ENCODE measurements at regions not wholly inside any gene's neighbourhood (a gene's known extent, or its start where the extent isn't known, plus 50 kb on each side); places are given as distances from the start of the nearest gene placed in this dataset.
"Not testable (repeated sequence)": the region's sequence is repeated elsewhere in the genome, so short reads cannot be mapped to it uniquely, and the experiment has no call there.

DNA sequence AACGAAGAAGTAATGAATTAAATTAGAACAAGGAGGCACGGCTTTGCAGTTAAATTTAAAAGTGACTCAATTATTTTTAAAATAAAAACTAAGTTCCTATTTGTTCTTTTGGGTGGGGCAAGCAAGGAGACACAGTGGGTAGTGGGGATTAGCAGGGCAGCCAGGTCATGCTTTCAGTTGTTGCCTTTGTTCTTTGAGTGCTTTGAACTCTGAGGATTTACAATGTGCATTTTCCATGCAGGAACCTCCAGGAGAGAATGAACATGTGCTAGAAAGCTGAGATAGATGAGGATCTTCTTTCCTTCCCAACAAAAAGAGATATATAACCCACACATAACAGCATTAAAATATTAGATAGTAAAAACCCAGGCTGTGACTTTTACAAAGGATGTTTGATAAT is 420.4 kb upstream of the CTSO start:
- ChIA-PET POLR2A (interaction anchor here (0.7 kb wide), 1 partner anchor 421 kb away, joined by 3 read pairs; no protein-coding TSS in a partner anchor), CTCF (ENCODE audit: unreplicated experiment) (no interaction called here)
- H3K9me3 ChIP-seq (ENCODE audit: low read length) = no peaks in the 10 kb centered on the region
- no TSS peak for BruUV-seq (replicated peaks)
- no peak for DNase-seq (ENCODE audit: low spot score)
- no peak overlapping the region for H3K4me2 ChIP-seq (ENCODE audit: low read length)
- H3K27ac ChIP-seq (ENCODE audit: low read depth, low read length, poor library complexity, severe bottlenecking) = no peak overlapping the region
- no peaks in the 10 kb centered on the region for H3K79me2 ChIP-seq (ENCODE audit: insufficient read depth, low read depth, low read length)
- intact Hi-C loops (cut with micrococcal nuclease; ENCODE audit: unreplicated experiment) = no loop called here
- H4K20me1 ChIP-seq (ENCODE audit: insufficient read depth, low read length) = no peaks in the 10 kb centered on the region
- TF ChIP-seq, protein P1, sequence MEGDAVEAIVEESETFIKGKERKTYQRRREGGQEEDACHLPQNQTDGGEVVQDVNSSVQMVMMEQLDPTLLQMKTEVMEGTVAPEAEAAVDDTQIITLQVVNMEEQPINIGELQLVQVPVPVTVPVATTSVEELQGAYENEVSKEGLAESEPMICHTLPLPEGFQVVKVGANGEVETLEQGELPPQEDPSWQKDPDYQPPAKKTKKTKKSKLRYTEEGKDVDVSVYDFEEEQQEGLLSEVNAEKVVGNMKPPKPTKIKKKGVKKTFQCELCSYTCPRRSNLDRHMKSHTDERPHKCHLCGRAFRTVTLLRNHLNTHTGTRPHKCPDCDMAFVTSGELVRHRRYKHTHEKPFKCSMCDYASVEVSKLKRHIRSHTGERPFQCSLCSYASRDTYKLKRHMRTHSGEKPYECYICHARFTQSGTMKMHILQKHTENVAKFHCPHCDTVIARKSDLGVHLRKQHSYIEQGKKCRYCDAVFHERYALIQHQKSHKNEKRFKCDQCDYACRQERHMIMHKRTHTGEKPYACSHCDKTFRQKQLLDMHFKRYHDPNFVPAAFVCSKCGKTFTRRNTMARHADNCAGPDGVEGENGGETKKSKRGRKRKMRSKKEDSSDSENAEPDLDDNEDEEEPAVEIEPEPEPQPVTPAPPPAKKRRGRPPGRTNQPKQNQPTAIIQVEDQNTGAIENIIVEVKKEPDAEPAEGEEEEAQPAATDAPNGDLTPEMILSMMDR (conservative IDR thresholded peaks at IDR 0.05; ENCODE audit: low read length) = no peak
- no peak for TF ChIP-seq EZH2phosphoT487 (IDR thresholded peaks at IDR 0.05; ENCODE audit: borderline replicate concordance, low read depth, low read length)
- H2AFZ ChIP-seq (ENCODE audit: low read length) = no peak overlapping the region
- H3K4me3 ChIP-seq (ENCODE audit: low read depth, low read length, poor library complexity, severe bottlenecking) = no peak overlapping the region
- no peaks in the 10 kb centered on the region for H3K4me1 ChIP-seq (ENCODE audit: insufficient read depth, low read length, poor library complexity, severe bottlenecking)
- H3K36me3 ChIP-seq (ENCODE audit: insufficient read depth, low read length) = no peaks in the 10 kb centered on the region
- no peaks in the 10 kb centered on the region for H3K9me2 ChIP-seq (ENCODE audit: insufficient read depth, low read length)

DNA sequence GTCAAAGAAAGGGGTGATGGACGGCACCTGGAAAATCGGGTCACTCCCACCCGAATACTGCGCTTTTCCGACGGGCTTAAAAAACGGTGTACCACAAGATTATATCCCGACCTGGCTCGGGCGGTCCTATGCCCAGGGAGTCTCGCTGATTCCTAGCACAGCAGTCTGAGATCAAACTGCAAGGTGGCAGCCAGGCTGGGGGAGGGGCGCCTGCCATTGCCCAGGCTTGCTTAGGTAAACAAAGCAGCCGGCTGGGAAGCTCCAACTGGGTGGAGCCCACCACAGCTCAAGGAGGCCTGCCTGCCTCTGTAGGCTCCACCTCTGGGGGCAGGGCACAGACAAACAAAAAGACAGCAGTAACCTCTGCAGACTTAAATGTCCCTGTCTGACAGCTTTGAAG is 413.8 kb upstream of the CTSO start:
- H3K79me2 ChIP-seq (ENCODE audit: insufficient read depth, low read depth, low read length); CTCF ChIA-PET (ENCODE audit: unreplicated experiment); H3K9me2 ChIP-seq (ENCODE audit: insufficient read depth, low read length); H3K4me3 ChIP-seq (ENCODE audit: low read depth, low read length, poor library complexity, severe bottlenecking); H3K36me3 ChIP-seq (ENCODE audit: insufficient read depth, low read length); DNase-seq (ENCODE audit: low spot score); H3K27ac ChIP-seq (ENCODE audit: low read depth, low read length, poor library complexity, severe bottlenecking); POLR2A ChIA-PET; H3K9me3 ChIP-seq (ENCODE audit: low read length); H3K4me1 ChIP-seq (ENCODE audit: insufficient read depth, low read length, poor library complexity, severe bottlenecking); H2AFZ ChIP-seq (ENCODE audit: low read length); intact Hi-C loops (cut with micrococcal nuclease; ENCODE audit: unreplicated experiment); BruUV-seq (replicated peaks); H4K20me1 ChIP-seq (ENCODE audit: insufficient read depth, low read length); H3K4me2 ChIP-seq (ENCODE audit: low read length): not testable (repeated sequence)

DNA sequence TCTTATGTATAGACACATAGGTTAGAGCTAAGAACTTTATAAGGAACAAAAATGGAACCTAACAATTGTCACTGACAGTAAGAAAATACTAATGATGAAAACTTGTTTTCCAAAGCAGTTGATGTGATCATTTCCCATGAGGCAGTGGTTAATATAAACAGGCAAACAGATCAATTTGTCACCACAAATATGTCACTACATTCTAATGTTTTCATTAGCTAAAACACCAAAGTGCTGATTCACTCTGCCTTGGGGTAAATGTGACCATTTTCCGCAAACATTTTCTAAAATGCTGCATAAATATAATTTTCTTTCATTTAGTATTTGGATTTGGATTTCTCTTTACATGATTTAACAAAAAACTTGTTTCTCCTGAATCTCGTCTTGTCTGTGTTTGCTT is 408.9 kb upstream of the CTSO start:
- ChIA-PET POLR2A (no interaction called here), CTCF (ENCODE audit: unreplicated experiment) (no interaction called here)
- H3K9me2 ChIP-seq (ENCODE audit: insufficient read depth, low read length) = no peaks in the 10 kb centered on the region
- no peaks in the 10 kb centered on the region for H3K36me3 ChIP-seq (ENCODE audit: insufficient read depth, low read length)
- H2AFZ ChIP-seq (ENCODE audit: low read length) = no peak overlapping the region
- TF ChIP-seq, protein P1 (conservative IDR thresholded peaks at IDR 0.05; ENCODE audit: low read length) = no peak
- no peak for TF ChIP-seq EZH2phosphoT487 (IDR thresholded peaks at IDR 0.05; ENCODE audit: borderline replicate concordance, low read depth, low read length)
- H3K4me3 ChIP-seq (ENCODE audit: low read depth, low read length, poor library complexity, severe bottlenecking) = no peak overlapping the region
- no peak overlapping the region for H3K27ac ChIP-seq (ENCODE audit: low read depth, low read length, poor library complexity, severe bottlenecking)
- no peak for DNase-seq (ENCODE audit: low spot score)
- H3K4me2 ChIP-seq (ENCODE audit: low read length) = no peak overlapping the region
- H3K79me2 ChIP-seq (ENCODE audit: insufficient read depth, low read depth, low read length) = no peaks in the 10 kb centered on the region
- intact Hi-C loops (cut with micrococcal nuclease; ENCODE audit: unreplicated experiment) = no loop called here
- no peaks in the 10 kb centered on the region for H4K20me1 ChIP-seq (ENCODE audit: insufficient read depth, low read length)
- H3K9me3 ChIP-seq (ENCODE audit: low read length) = no peaks in the 10 kb centered on the region
- no TSS peak for BruUV-seq (replicated peaks)
- H3K4me1 ChIP-seq (ENCODE audit: insufficient read depth, low read length, poor library complexity, severe bottlenecking) = no peaks in the 10 kb centered on the region

Data from OCI-LY7 (cell line).